GM21717 (cell line): ENCODE measurements at regions not wholly inside any gene's neighbourhood (a gene's known extent, or its start where the extent isn't known, plus 50 kb on each side); places are given as distances from the start of the nearest gene placed in this dataset.
"Not testable (repeated sequence)": the region's sequence is repeated elsewhere in the genome, so short reads cannot be mapped to it uniquely, and the experiment has no call there.

Experiments
- ATAC-seq: cut with Tn5 transposase; IDR thresholded peaks from one replicate; pipeline ENCODE4 v1.9.1; 2021; ENCODE audit warnings: mild to moderate bottlenecking, moderate library complexity; ENCODE audit not compliant: unreplicated experiment

GRCh38 chr1:55898181-55898580, 681.2 kb downstream of the PLPP3 start:
- no peak for ATAC-seq

GRCh38 chr1:55896210-55896609, 681.0 kb upstream of the USP24 start:
- ATAC-seq = no peak

GRCh38 chr1:55894521-55894920, 679.4 kb upstream of the USP24 start:
- ATAC-seq = no peak

GRCh38 chr1:55893155-55893554, 678.0 kb upstream of the USP24 start:
- ATAC-seq = no peak

- no peak for ATAC-seq
Measured at GRCh38 chr1:55888685-55889317, 673.6 kb upstream of the USP24 start.

GRCh38 chr1:55886856-55887712, 671.9 kb upstream of the USP24 start:
- ATAC-seq = no peak

GRCh38 chr1:55885619-55886018, 670.5 kb upstream of the USP24 start:
- ATAC-seq = no peak

GRCh38 chr1:55882931-55883330, 667.8 kb upstream of the USP24 start:
- ATAC-seq = no peak

GRCh38 chr1:55879346-55879745, 664.2 kb upstream of the USP24 start:
- no peak for ATAC-seq

GRCh38 chr1:55877437-55878232, 662.5 kb upstream of the USP24 start:
- no peak for ATAC-seq

- no peak for ATAC-seq
Measured at GRCh38 chr1:55876276-55877060, 661.3 kb upstream of the USP24 start.

GRCh38 chr1:55870106-55870505, 654.9 kb upstream of the USP24 start:
- no peak for ATAC-seq

- ATAC-seq = no peak
Measured at GRCh38 chr1:55869065-55869464, 653.9 kb upstream of the USP24 start.

- no peak for ATAC-seq
Measured at GRCh38 chr1:55868026-55868425, 652.9 kb upstream of the USP24 start.

GRCh38 chr1:55867304-55867843, 652.2 kb upstream of the USP24 start:
- no peak for ATAC-seq

- ATAC-seq = not testable (repeated sequence)
Measured at GRCh38 chr1:55865778-55866177, 650.6 kb upstream of the USP24 start.

GRCh38 chr1:55864251-55864650, 649.1 kb upstream of the USP24 start:
- ATAC-seq = no peak

GRCh38 chr1:55861676-55862340, 646.6 kb upstream of the USP24 start:
- ATAC-seq = no peak

GRCh38 chr1:55860798-55861519, 645.8 kb upstream of the USP24 start:
- no peak for ATAC-seq
